Keratinocyte (primary cell): ENCODE measurements at regions not wholly inside any gene's neighbourhood (a gene's known extent, or its start where the extent isn't known, plus 50 kb on each side); places are given as distances from the start of the nearest gene placed in this dataset.

Source experiments
- DNase-seq: peaks from one replicate; pipeline ENCODE4 v3.0.0-alpha.2; 2011; ENCODE audit warnings: low read depth, missing footprints, low spot score
- FAIRE-seq: peaks from 2 replicates; lab custom pipeline; 2011; peaks lifted over from hg19 to GRCh38; lab: Jason Lieb, UNC
- H2AFZ ChIP-seq: 2 replicates; pipeline ENCODE4 v1.6.0; 2012; ENCODE audit warnings: low read length, control low read depth, inconsistent platforms; ENCODE audit not compliant: control insufficient read depth
- H3K27ac ChIP-seq: 2 replicates; pipeline ENCODE4 v1.5.1; 2011; ENCODE audit warnings: low read length; ENCODE audit not compliant: control insufficient read depth, insufficient read depth
- H3K27me3 ChIP-seq: 3 replicates; pipeline ENCODE4 v1.6.0; 2011; ENCODE audit warnings: low read length; ENCODE audit not compliant: control insufficient read depth, insufficient read depth; ENCODE audit errors: extremely low read depth
- H3K36me3 ChIP-seq, 2 experiments: 2 replicates in 1 of 2; 3 replicates in 1 of 2; pipeline ENCODE4 v1.5.1; 2011; ENCODE audit warnings: low read length in 2 of 2, mild to moderate bottlenecking in 1 of 2; ENCODE audit not compliant: control insufficient read depth in 2 of 2, insufficient read depth in 2 of 2; ENCODE audit errors: extremely low read depth in 1 of 2
- H3K4me1 ChIP-seq: 3 replicates; pipeline ENCODE4 v1.5.1; 2011; ENCODE audit warnings: low read length; ENCODE audit not compliant: control insufficient read depth, insufficient read depth; ENCODE audit errors: extremely low read depth
- H3K4me2 ChIP-seq: 3 replicates; pipeline ENCODE4 v1.6.0; 2011; ENCODE audit warnings: low read depth, low read length; ENCODE audit not compliant: control insufficient read depth, insufficient read depth; ENCODE audit errors: extremely low read depth
- H3K4me3 ChIP-seq, 3 experiments: fragments of 200-600 bp in 1 of 3; sonication (generic) in 1 of 3; 2 replicates in 2 of 3; 3 replicates in 1 of 3; pipeline ENCODE4 v1.5.1; 2011 to 2016; ENCODE audit warnings: low read length in 3 of 3, mild to moderate bottlenecking in 3 of 3, control low read depth in 2 of 3, inconsistent platforms in 1 of 3, low read depth in 1 of 3, mixed read lengths in 1 of 3, mixed run types in 1 of 3, moderate library complexity in 1 of 3; ENCODE audit not compliant: control insufficient read depth in 2 of 3, insufficient read depth in 2 of 3; ENCODE audit errors: extremely low read depth in 1 of 3
- H3K79me2 ChIP-seq: 2 replicates; pipeline ENCODE4 v1.6.0; 2012; ENCODE audit warnings: low read length; ENCODE audit not compliant: control insufficient read depth, insufficient read depth
- H3K9ac ChIP-seq: 3 replicates; pipeline ENCODE4 v1.6.0; 2011; ENCODE audit warnings: low read length; ENCODE audit not compliant: control insufficient read depth, insufficient read depth; ENCODE audit errors: extremely low read depth
- H3K9me1 ChIP-seq: 3 replicates; pipeline ENCODE4 v1.6.0; 2011; ENCODE audit warnings: low read length; ENCODE audit not compliant: control insufficient read depth, insufficient read depth; ENCODE audit errors: extremely low read depth
- H3K9me3 ChIP-seq: 2 replicates; pipeline ENCODE4 v1.5.1; 2012; ENCODE audit warnings: low read depth, low read length; ENCODE audit not compliant: control insufficient read depth
- H4K20me1 ChIP-seq: 3 replicates; pipeline ENCODE4 v1.6.0; 2011; ENCODE audit warnings: low read length; ENCODE audit not compliant: control insufficient read depth, insufficient read depth; ENCODE audit errors: extremely low read depth
- EZH2 ChIP-seq: IDR thresholded peaks from one replicate; pipeline ENCODE4 v1.6.1; 2012; ENCODE audit warnings: inconsistent platforms, mild to moderate bottlenecking, low read length, moderate library complexity
- dilution Hi-C: fragments of 300-500 bp; cut with MboI; formaldehyde crosslinking; loops from one replicate; pipeline ENCODE4 v1.7.0; 2020; ENCODE audit warnings: low sequenced_read_pairs; ENCODE audit not compliant: extremely low pct_ligation_motif_present
- TF ChIP-seq, protein P1 (sequence below), 3 experiments: IDR thresholded peaks in 1 of 3; conservative IDR thresholded peaks in 1 of 3; optimal IDR thresholded peaks in 1 of 3; 2 replicates in 2 of 3; 3 replicates in 1 of 3; pipeline versions ENCODE3 to v1.5.1; 2011; ENCODE audit warnings: low read length in 3 of 3, mild to moderate bottlenecking in 3 of 3, moderate library complexity in 2 of 3, control low read depth in 1 of 3, inconsistent platforms in 1 of 3; ENCODE audit not compliant: insufficient read depth in 2 of 3; ENCODE audit errors: extremely low read depth in 1 of 3

DNA sequence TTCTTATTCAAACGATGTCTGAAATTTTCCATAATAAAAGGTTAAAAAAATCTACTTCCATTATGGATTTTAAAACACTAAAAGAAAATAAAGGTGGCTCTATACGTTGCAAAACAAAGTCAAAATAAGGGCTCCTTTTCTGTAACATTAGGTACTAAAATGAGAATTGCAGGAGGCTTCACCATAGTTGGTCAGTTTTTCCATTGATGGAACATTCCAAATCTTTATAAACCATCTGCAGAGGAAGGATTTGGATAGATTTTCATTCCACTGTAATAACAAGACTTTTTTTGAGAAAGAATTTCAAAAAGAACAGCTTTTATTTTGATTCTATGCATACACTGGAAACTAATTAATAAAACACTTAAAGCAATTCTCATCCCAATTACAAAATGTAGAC, 145.6 kb downstream of the LURAP1L start:
- H3K27me3 ChIP-seq = no peaks in the 10 kb centered on the region
- no peaks in the 10 kb centered on the region for H3K4me1 ChIP-seq
- H3K9me1 ChIP-seq = no peaks in the 10 kb centered on the region
- H3K9ac ChIP-seq = no peak overlapping the region
- DNase-seq (no peak), FAIRE-seq (no peak)
- no peak overlapping the region for H2AFZ ChIP-seq
- dilution Hi-C loops = no loop called here
- no peak overlapping the region for H3K4me2 ChIP-seq
- H3K9me3 ChIP-seq = no peaks in the 10 kb centered on the region
- H3K27ac ChIP-seq = no peak overlapping the region
- H3K4me3 ChIP-seq = no peak overlapping the region
- no peaks in the 10 kb centered on the region for H3K36me3 ChIP-seq
- H3K79me2 ChIP-seq = no peaks in the 10 kb centered on the region
- TF ChIP-seq, protein P1, sequence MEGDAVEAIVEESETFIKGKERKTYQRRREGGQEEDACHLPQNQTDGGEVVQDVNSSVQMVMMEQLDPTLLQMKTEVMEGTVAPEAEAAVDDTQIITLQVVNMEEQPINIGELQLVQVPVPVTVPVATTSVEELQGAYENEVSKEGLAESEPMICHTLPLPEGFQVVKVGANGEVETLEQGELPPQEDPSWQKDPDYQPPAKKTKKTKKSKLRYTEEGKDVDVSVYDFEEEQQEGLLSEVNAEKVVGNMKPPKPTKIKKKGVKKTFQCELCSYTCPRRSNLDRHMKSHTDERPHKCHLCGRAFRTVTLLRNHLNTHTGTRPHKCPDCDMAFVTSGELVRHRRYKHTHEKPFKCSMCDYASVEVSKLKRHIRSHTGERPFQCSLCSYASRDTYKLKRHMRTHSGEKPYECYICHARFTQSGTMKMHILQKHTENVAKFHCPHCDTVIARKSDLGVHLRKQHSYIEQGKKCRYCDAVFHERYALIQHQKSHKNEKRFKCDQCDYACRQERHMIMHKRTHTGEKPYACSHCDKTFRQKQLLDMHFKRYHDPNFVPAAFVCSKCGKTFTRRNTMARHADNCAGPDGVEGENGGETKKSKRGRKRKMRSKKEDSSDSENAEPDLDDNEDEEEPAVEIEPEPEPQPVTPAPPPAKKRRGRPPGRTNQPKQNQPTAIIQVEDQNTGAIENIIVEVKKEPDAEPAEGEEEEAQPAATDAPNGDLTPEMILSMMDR (optimal IDR thresholded peaks at IDR 0.05 in 1 of 3, IDR thresholded peaks at IDR 0.05 in 1 of 3, conservative IDR thresholded peaks at IDR 0.05 in 1 of 3; ENCODE audit: extremely low read depth in 1 of 3, insufficient read depth in 2 of 3, low read length in 3 of 3) = no peak
- no peak for TF ChIP-seq EZH2
- no peaks in the 10 kb centered on the region for H4K20me1 ChIP-seq

DNA sequence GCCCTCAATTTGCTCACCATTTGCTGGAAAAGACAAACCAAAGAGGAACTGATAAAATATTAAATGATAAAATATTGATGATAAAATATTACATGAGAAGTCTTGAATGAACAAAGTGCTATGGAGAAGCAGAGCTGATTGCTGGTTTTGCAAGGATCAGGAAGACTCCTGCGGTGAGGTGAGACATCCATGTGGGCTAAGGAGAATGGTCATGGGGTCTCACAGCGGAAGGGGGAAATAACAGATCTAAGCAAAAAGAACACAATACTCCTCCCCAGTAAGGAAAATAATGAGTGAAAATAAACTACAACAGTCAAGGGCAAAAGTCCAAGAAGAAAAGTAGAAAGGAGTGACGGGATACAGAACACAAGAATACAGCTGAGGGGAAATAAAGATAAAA, 146.8 kb downstream of the LURAP1L start:
- H3K27ac ChIP-seq = no peak overlapping the region
- H3K9me3 ChIP-seq = no peaks in the 10 kb centered on the region
- TF ChIP-seq, protein P1 (optimal IDR thresholded peaks at IDR 0.05 in 1 of 3, IDR thresholded peaks at IDR 0.05 in 1 of 3, conservative IDR thresholded peaks at IDR 0.05 in 1 of 3; ENCODE audit: extremely low read depth in 1 of 3, insufficient read depth in 2 of 3, low read length in 3 of 3) = no peak
- TF ChIP-seq EZH2 = no peak
- no peak overlapping the region for H2AFZ ChIP-seq
- H3K79me2 ChIP-seq = no peaks in the 10 kb centered on the region
- H3K9ac ChIP-seq = no peak overlapping the region
- no peaks in the 10 kb centered on the region for H3K27me3 ChIP-seq
- no peaks in the 10 kb centered on the region for H3K9me1 ChIP-seq
- H4K20me1 ChIP-seq = no peaks in the 10 kb centered on the region
- DNase-seq (no peak), FAIRE-seq (no peak)
- dilution Hi-C loops = no loop called here
- H3K4me1 ChIP-seq = no peaks in the 10 kb centered on the region
- H3K4me2 ChIP-seq = no peak overlapping the region
- no peaks in the 10 kb centered on the region for H3K36me3 ChIP-seq
- no peak overlapping the region for H3K4me3 ChIP-seq
